Hepatocyte (in vitro differentiated cells): ENCODE measurements at regions not wholly inside any gene's neighbourhood (a gene's known extent, or its start where the extent isn't known, plus 50 kb on each side); places are given as distances from the start of the nearest gene placed in this dataset.

Source experiments
- DNase-seq: peaks from one replicate; pipeline ENCODE4 v3.0.0-alpha.2; 2016; ENCODE audit warnings: low spot score
- H2AFZ ChIP-seq: fragments of 200-600 bp; sonication (generic); 2 replicates; pipeline ENCODE4 v1.6.0; 2016; ENCODE audit warnings: antibody characterized with exemption, mild to moderate bottlenecking
- H3K27ac ChIP-seq: fragments of 200-600 bp; sonication (generic); 2 replicates; pipeline ENCODE4 v1.5.1; 2016; ENCODE audit warnings: mild to moderate bottlenecking
- H3K27me3 ChIP-seq: fragments of 200-600 bp; sonication (generic); 2 replicates; pipeline ENCODE4 v1.6.1; 2016
- H3K36me3 ChIP-seq: fragments of 200-600 bp; sonication (generic); replicated peaks from 2 replicates; pipeline ENCODE4 v1.5.1; 2016; ENCODE audit warnings: low read depth; ENCODE audit not compliant: insufficient read depth
- H3K4me1 ChIP-seq: fragments of 200-600 bp; sonication (generic); 2 replicates; pipeline ENCODE4 v1.5.1; 2016; ENCODE audit warnings: mild to moderate bottlenecking, moderate library complexity; ENCODE audit not compliant: insufficient read depth
- H3K4me2 ChIP-seq: fragments of 200-600 bp; sonication (generic); 2 replicates; pipeline ENCODE4 v1.6.0; 2016
- H3K4me3 ChIP-seq: fragments of 200-600 bp; sonication (generic); 2 replicates; pipeline ENCODE4 v1.5.1; 2016; ENCODE audit warnings: mild to moderate bottlenecking
- H3K79me2 ChIP-seq: fragments of 200-600 bp; sonication (generic); 2 replicates; pipeline ENCODE4 v1.6.0; 2017; ENCODE audit warnings: mild to moderate bottlenecking
- H3K9me2 ChIP-seq: fragments of 200-600 bp; sonication (generic); replicated peaks from 2 replicates; pipeline ENCODE4 v1.6.0; 2017; ENCODE audit warnings: mild to moderate bottlenecking; ENCODE audit not compliant: insufficient read depth
- H3K9me3 ChIP-seq: fragments of 200-600 bp; sonication (generic); 2 replicates; pipeline ENCODE4 v1.5.1; 2016; ENCODE audit warnings: low read depth, mild to moderate bottlenecking
- H4K20me1 ChIP-seq: fragments of 200-600 bp; sonication (generic); 2 replicates; pipeline ENCODE4 v1.6.0; 2016; ENCODE audit warnings: mild to moderate bottlenecking; ENCODE audit not compliant: insufficient read depth, poor library complexity, severe bottlenecking
- CTCF ChIP-seq: fragments of 200-600 bp; sonication (generic); IDR thresholded peaks from 2 replicates; pipeline ENCODE4 v1.5.1; 2016; ENCODE audit warnings: antibody characterized with exemption, mild to moderate bottlenecking; ENCODE audit not compliant: poor library complexity
- EZH2 ChIP-seq: fragments of 200-600 bp; sonication (generic); IDR thresholded peaks from 2 replicates; pipeline ENCODE4 v1.6.1; 2016; ENCODE audit warnings: antibody characterized with exemption, mild to moderate bottlenecking, borderline replicate concordance
- EZH2phosphoT487 ChIP-seq: fragments of 200-600 bp; sonication (generic); IDR thresholded peaks from one replicate; pipeline ENCODE4 v1.6.1; 2018; ENCODE audit warnings: antibody characterized with exemption, mild to moderate bottlenecking, low read depth, moderate library complexity; ENCODE audit not compliant: unreplicated experiment, severe bottlenecking
- WGBS: methylation state at CpG from one replicate; pipeline ENCODE4 v1.1.6; 2016; ENCODE audit warnings: low lambda C conversion rate; ENCODE audit errors: missing lambda C conversion rate; 5-methylcytosine and 5-hydroxymethylcytosine counted together

DNA sequence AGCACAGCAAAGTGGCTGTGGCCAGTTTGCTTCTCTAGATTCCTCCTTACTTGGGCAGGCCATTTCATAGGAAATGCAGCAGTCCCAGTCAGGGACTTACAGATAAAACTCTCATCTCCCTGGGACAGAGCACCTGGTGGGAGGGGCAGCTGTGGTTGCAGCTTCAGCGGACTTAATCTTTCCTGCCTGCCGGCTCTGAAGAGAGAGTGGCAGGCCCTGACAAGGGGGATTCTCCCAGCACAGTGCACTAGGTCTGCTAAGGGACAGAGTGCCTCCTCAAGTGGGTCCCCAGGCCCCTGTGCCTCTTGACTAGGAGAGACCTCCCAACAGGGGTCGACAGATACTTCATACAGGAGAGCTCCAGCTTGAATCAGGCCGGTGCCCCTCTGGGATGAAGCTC, 1649.1 kb downstream of the LRRC4C start:
- no peak overlapping the region for H3K4me2 ChIP-seq
- H3K27me3 ChIP-seq, result no peaks in the 10 kb centered on the region
- no peak overlapping the region for H3K27ac ChIP-seq
- DNase-seq, result no peak
- no peak overlapping the region for H2AFZ ChIP-seq
- H3K4me3 ChIP-seq, result no peak overlapping the region
- no peaks in the 10 kb centered on the region for H3K79me2 ChIP-seq
- TF ChIP-seq EZH2 (no peak), EZH2phosphoT487 (no peak)
- no peaks in the 10 kb centered on the region for H3K4me1 ChIP-seq
- 65% methylated on average over 4 of the region's 4 CpGs for WGBS
- H4K20me1 ChIP-seq, result no peaks in the 10 kb centered on the region
- H3K36me3 ChIP-seq, result no peaks in the 10 kb centered on the region
- peaks cover 4% of the 10 kb centered on the region for H3K9me3 ChIP-seq
- H3K9me2 ChIP-seq, result no peaks in the 10 kb centered on the region

GRCh38 chr11:39809833-39810232, 1649.6 kb downstream of the LRRC4C start:
- Histone ChIP-seq H3K4me3 (no peak overlapping the region), H3K79me2 (no peaks in the 10 kb centered on the region), H3K36me3 (no peaks in the 10 kb centered on the region), H2AFZ (no peak overlapping the region), H3K9me3 (peaks cover 4% of the 10 kb centered on the region), H3K27me3 (no peaks in the 10 kb centered on the region), H4K20me1 (no peaks in the 10 kb centered on the region), H3K4me1 (no peaks in the 10 kb centered on the region), H3K27ac (no peak overlapping the region), H3K9me2 (no peaks in the 10 kb centered on the region), H3K4me2 (no peak overlapping the region)
- no peak for DNase-seq
- 100% methylated on average over 1 of the region's 1 CpG for WGBS
- TF ChIP-seq EZH2phosphoT487 (no peak), CTCF (no peak), EZH2 (no peak)

- Histone ChIP-seq H2AFZ (no peak overlapping the region), H3K9me3 (peaks cover 3% of the 10 kb centered on the region), H4K20me1 (no peaks in the 10 kb centered on the region), H3K4me3 (no peak overlapping the region), H3K36me3 (no peaks in the 10 kb centered on the region), H3K27ac (no peak overlapping the region), H3K27me3 (no peaks in the 10 kb centered on the region), H3K4me1 (no peaks in the 10 kb centered on the region), H3K9me2 (no peaks in the 10 kb centered on the region), H3K79me2 (no peaks in the 10 kb centered on the region), H3K4me2 (no peak overlapping the region)
- WGBS, result 92% methylated on average over 1 of the region's 1 CpG
- TF ChIP-seq EZH2 (no peak), EZH2phosphoT487 (no peak), CTCF (no peak)
- no peak for DNase-seq
Observed at GRCh38 chr11:39807904-39808303, 1651.5 kb downstream of the LRRC4C start.

- Histone ChIP-seq H4K20me1 (no peaks in the 10 kb centered on the region), H3K4me1 (no peaks in the 10 kb centered on the region), H3K27ac (no peak overlapping the region), H2AFZ (no peak overlapping the region), H3K4me2 (no peak overlapping the region), H3K27me3 (no peaks in the 10 kb centered on the region), H3K9me2 (no peaks in the 10 kb centered on the region), H3K9me3 (no peaks in the 10 kb centered on the region), H3K79me2 (no peaks in the 10 kb centered on the region), H3K4me3 (no peak overlapping the region), H3K36me3 (no peaks in the 10 kb centered on the region)
- WGBS, result 65% methylated on average over 1 of the region's 1 CpG
- DNase-seq, result no peak
- no peak for TF ChIP-seq EZH2phosphoT487
- TF ChIP-seq EZH2, result no peak
- TF ChIP-seq CTCF, result no peak
Observed at GRCh38 chr11:39806652-39807051, 1652.8 kb downstream of the LRRC4C start.
